Islet precursor cell (in vitro differentiated cells): ENCODE measurements at regions not wholly inside any gene's neighbourhood (a gene's known extent, or its start where the extent isn't known, plus 50 kb on each side); places are given as distances from the start of the nearest gene placed in this dataset.

Experiments
- DNase-seq: peaks from one replicate; pipeline ENCODE4 v3.0.0-alpha.2; 2018

DNA sequence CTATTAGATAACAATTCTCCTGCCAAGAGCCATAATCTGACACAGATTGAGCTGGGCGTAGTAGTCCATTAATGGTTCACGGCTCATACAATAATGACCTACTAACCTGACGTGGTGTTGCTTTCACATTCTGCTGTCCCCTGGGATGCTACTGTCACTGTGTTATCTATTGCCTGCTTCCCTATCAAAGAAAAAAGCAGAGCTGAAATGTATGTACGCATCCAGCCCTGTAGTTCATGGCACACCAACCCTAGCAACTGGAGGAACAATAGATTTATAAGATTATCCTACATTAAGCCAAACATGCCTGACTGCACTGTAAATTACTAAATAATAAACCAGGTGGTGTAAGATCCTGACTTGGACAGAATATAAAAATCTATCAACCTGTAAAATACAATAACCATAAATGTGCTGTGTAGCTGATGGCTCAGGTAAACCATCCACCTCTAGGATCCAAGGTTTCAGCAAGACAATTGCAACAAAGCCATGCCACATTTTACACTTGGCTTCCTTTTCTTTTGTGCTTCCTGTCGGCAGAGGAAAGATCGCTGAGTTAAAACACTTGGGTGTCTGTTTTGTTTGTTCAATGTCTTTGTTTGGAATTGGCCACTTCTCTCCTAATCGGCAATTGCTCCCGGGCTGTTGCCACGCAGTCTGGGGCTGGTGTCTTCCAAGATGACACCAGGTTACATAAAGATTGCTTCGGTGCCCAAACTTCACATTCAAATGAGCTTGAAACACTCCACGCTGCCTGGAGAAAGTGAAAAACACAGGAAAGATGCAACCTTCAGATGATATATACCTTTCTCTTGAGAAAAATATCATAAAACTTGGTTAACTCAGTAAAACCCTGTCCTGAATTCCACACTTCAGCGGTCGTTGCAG is 143.9 kb upstream of the MGMT start:
- DNase-seq = no peak

DNA sequence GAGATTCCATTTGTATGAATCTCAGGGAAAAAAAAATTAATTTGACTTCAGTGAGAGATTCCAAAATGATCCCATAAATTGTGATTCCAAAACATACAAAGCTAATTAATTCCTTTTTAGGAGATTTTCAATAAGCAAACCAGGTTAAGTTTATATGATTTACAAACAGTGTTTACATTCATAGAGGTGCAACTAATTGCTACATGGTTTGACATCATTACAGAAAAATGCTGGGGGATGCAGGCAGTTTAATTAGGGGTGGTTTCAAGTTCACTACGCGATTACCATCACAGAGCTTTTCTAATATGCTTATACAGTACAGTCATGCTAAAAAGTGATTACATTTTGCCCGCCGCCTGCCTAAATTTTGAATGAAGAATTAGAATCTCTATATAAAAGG is 143.2 kb upstream of the MGMT start:
- DNase-seq = no peak

DNA sequence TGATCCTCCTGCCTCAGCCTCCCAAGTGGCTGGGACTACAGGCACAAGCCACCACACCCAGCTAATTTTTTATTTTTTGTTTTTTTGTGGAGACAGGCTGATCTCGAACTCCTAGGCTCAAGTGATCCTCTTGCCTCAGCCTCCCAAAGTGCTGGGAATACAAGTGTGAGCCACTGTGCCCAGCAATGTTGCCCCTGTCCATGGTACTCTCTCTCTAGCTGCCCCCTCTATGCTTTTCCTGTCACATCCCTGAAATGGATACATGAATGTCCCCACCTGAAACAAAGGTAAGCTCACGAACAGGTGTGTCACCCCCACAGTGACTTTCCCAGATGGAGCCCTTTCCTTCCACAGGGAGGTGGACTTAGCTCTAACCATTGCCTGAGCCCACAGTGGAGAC is 141.1 kb upstream of the MGMT start:
- no peak for DNase-seq

DNA sequence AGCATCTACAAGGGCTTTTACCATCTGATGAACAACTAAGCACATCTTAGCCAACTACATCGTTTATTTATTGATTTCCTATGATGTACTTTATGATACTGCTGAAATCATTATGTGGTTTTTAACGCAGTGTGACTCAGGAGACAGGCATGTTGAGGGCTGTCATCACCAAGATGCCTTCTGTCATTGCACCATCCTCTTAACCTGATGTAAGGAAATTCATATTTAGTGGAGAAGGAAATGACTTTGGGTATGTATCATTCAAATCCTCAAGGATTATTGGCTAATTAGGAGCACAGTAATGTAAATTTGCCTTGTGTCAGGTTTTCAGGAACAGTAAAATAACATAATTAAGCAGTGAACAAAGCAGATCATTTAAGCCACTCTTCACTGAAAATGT is 138.5 kb upstream of the MGMT start:
- no peak for DNase-seq

DNA sequence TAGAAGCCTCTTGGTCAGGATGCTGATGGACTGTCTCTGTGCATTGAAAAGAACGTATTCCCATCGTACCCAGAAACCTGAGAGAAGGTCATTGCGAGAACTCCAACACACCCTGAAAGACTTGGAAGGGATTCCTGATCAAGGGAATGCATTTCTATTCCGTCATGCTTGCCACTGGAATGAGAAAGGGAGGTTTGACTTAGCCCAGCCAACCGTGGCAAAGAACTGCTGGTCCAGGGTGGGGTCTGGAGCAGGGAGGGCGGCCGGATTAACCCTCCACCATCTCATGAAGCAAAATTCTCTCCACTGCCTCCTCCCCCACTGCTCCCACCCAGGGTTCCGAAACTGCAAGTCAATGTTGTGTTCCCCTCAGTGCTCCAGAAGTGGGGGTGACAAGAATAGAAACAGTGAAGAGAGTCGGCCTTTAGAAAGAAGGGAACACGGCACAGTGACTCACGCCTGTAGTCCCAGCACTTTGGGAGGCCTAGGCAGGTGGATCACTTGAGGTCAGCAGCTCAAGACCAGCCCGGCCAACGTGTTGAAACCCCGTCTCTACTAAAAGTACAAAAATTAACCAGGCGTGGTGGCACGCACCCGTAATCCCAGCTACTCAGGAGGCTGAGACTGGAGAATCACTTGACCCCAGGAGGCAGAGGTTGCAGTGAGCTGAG is 137.5 kb upstream of the MGMT start:
- DNase-seq = no peak

DNA sequence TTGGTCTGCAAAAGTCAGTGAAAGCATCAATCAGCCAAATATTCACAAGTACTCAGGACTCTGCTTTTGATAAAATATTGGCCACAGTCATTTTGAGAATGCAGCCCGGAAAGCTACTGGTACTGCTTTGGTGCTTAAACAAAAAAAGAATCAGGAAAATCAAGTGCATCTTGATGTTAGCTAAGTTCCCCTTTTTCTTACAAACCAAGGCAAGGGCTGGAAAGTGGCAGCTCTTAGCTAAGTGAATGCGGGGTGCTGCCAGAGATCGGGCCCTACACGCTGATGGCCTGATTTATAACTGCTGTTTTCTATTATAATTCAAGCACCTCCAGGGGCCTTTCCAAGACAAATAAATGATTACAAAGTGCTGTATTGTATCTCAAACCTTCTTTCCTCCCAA is 136.8 kb upstream of the MGMT start:
- no peak for DNase-seq

DNA sequence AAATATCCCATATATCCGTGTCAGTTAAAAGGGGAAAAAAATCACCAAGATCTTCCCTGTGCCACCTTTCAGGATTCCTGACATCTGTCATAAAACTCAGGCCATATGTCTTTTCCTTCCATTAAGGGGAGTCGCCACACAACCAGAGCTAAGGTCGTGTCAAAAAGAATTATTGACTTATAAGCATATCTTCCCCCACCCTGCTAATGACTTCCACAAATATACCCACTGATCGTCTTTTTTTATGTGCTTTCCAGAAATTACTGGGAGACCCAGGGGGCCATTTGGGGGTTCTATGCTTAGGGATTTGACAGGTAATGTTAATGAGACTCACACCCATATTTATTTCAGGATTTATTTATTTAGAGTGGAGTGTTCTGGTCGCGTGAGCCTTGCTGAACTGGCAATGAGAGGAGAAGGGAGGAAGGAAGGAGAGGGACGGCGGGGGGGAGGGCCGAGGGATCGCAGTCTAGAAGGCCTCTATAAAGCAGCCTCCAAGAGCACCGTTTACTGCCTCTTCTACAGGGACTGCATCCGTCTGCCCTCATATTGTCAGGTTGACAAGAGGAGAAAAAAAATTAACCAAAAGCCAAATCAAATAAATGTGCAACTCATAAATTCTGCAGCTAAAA is 135.7 kb upstream of the MGMT start:
- no peak for DNase-seq

DNA sequence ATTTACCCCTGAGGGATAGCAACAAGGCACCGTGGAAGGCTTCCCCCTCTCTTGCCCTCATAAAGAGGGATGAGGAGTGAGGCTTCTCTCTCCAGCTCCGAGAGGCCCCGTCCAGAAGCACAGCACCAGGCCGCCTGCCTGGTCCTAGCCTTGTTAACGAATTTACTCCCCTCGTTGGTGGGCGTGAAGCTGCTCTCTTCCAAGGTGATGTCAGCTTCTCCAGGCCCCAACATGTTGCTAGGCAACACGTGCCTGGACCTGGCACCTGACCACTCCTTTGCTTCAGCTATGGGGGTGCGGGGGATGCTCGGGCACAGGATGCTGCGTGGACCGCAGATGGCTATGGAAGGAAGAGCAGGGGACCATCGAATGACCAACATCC is 135.2 kb upstream of the MGMT start:
- DNase-seq = no peak

DNA sequence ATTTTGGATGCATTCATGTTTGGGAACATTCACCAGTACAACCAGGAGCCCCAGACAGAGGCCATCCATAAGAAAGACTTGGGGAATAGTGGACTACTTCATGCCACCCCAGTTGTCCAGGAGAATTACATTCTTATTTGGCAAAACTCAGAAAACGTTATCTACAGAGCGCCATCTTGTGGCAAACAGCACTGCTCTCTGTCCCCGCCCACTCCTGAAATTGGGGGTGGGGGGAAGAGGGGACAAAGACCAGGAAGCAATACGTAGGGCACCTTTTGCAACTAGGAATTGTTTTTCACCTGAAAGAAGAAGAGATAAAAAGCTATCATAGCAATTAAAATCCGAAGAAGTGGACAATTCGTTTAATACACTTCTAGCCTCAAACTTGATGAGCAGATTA is 134.6 kb upstream of the MGMT start:
- peak; percentile 64 for DNase-seq

DNA sequence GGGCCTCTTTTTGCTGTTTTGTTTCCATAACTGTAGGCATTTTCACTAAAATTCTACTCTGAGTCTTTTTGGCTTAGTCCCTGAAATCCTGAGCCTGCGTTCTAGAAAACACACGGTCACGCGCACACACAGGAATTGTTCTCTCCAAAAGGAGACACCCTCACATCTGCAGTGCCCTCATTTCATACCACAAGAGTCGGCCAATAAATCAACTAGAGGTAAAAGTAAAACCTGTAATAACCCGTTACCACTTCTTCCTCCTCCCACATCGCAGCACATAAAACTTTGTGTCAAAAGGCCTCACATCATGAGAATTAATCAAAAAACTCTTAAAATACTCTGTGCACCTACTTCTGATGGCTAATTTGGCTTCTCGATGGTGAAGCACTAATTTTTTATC is 133.3 kb upstream of the MGMT start:
- DNase-seq = no peak

DNA sequence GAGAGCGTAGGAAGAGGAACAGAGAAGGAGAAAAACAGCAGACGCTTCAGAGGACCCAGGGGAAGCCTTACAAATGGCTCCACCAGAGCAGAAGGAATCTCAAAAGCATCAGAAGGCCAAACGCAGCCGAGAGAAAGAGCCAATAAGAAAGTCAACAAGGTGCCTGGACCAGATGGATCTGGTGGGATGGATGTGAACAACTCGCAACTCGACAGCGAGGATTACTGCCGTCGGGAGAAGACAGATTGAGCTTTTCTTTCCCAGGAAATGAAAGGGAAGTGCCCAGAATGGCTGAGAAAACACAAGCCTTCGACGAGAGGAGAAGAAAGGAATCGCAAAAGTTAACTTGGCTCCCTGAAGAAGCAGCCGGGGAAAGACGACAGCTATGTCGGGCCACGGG is 132.8 kb upstream of the MGMT start:
- no peak for DNase-seq

DNA sequence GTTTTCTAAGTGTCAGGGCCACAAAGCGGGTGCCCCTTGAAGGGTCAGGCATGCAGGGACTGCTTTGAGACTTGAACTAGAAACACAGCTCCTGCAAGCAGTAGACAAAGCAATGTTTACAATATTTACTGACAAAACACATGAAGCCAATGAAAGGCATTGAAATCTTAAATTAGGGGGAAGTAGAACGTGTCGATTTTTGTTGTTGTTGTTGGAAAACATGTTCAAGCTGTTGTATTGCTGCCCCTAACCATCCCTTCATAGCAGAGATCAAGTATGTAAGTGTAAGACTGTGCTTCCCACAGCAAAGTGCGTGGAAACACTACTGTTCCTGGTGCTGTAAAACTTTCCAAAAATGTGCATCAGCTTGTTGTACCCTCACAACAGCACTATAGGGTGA is 131.6 kb upstream of the MGMT start:
- DNase-seq = no peak

DNA sequence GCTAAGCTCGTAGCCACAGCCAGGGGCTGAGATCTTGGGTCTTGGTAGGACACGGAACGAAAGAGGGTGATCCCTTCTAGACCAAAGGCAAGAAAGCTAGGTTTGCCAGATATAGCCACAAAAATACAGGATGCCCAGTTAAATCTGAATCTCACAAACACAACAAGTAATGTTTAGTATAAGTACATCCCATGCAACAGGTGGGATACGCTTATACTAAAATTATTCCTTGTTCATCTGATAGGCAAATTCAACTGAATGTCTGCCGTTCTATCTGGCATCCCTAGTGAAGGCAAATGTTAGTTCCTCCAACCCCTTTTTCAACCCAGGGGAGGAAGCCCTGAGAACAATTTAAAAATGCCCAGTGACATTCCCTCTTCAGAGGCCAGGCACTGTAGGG is 131.1 kb upstream of the MGMT start:
- DNase-seq = no peak

DNA sequence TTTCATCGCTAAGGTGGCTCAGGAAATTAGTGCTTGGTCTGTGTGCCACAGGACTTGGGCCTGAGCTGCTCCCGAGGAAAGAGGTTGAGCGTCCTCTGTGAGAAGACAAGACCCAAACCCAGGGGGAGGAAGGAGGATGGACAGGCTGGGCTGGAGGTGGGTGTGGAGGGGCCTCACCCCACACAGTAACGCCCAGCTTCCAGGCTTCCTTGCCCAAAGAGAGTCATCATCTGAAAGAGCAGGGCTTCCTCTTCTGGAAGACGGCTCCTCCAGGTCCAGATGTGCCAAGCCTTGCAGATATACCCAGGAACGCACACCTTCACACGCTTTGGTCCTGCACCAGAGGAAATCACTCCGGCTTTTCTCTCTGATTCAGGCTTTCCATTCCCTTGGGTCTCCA is 127.8 kb upstream of the MGMT start:
- DNase-seq = no peak

DNA sequence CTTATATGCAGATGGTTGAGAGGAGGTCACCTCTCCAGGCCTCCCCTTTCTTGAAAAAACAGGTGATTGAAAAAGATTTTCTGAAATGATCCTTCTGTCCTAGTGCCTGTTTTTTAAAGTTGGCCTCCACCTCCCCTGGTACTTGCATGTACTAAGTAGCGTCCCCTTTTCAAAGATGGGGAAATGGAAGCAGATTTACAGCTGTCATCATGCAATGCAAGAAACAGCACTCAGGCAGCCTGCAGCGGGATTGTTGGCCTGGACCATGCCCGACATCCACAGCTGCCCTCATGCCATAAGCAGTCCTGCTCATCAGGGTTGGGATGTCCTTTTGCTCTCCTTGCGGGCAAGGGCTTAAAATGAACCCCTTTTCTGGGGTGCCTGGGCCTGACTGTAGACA is 127.2 kb upstream of the MGMT start:
- DNase-seq = no peak

DNA sequence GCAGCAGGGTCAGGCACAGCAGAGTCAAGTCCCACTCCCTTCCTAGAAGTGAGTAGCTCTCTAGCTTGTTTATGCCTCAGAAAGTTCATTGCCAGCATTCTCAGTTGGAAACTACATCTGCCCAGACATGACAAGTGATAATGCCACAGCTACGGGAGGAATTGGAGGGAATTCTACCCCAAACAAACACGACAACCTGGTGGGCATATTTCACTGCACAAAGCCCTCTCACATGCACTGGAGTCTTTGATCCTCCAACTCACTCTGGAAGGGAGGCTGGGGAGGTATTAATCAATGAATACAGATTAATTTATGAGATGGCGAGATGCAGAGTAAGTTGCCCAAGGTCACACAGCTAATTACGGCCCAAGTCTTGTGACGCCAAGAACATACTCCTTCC is 126.0 kb upstream of the MGMT start:
- DNase-seq = no peak

DNA sequence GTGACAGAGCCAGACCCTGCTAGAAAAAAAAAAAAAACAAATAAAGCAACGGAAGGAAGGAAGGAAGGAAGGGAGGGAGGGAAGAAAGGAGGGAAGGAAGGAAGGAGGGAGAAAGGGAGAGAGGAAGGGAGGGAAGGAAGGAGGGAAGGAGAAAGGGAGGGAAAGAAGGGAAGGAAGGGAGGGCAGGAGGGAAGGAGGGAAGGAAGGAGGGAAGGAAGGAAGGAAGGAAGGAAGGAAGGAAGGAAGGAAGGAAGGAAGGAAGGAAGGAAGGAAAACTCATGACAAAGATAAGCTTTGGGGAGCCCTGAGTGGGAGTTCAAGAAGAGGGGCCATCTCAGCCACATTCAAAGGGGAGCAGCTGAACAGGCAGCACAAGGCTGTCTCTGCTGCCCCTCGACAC is 124.7 kb upstream of the MGMT start:
- DNase-seq = no peak

DNA sequence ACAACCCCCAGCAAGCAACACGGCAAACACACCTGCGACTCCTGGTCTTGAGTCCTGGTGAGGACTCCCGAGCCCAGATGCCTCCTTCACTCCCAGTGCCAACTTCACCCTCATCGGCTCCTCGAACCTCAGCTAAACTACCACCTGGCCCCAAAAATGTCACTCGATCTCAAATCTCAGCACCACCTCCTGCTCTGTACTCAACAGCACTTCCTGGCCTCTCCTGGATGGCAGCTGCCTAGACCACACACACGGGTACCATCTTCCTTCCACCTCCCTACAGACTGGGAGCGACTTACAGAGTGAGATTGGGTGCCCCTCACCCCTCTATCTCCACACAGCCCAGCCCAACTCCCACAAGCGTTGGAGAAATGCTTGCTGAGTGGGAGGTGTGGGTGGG is 123.9 kb upstream of the MGMT start:
- DNase-seq = peak; percentile 27

DNA sequence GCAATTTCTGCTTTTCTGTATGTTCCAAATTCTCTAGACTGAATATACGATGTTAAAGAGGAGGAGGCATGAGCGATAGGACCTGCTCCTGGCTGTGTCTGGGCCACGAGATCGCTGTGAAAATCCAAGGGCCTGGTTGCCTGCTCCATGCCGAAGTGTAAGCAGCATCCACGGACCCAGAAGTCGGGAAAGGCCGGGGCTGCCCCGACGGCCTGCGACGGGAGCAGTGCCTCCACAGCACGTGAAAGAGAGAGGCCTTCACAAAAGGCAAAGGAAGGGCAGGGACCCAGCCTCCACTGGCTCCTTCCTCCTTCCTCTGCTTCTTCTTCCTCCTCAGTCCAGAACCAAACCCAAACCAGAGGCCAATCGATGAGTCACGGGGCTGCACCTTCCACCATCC is 122.9 kb upstream of the MGMT start:
- peak; percentile 32 for DNase-seq

DNA sequence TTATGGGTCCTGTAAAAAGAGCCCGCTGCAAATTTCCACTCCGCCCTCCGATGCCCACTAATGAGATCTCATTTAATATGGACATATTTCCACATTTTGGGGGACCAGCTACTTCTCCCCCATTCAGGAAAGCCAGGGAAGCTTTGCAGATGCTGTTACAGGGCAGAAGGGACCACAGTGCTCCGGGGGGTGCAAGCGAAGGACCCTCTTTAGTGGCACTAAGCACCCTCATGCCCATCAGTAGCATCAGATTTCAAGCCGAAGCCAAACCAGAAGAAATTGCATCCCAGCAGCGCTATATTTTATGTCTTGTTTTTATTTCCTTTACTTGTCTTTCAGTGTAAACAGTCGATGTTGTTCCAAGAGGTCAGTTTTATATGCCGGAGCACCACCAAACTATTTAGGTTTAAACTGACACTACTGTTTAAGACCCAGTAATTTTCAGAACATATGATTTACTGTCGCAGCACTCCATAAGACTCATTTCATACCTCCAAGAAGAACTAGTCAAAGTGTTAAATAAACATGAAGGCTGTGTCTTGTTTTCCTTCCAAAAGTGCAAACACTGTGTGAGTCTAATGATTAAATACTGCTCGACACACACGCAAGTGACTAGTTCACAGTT is 122.2 kb upstream of the MGMT start:
- no peak for DNase-seq

DNA sequence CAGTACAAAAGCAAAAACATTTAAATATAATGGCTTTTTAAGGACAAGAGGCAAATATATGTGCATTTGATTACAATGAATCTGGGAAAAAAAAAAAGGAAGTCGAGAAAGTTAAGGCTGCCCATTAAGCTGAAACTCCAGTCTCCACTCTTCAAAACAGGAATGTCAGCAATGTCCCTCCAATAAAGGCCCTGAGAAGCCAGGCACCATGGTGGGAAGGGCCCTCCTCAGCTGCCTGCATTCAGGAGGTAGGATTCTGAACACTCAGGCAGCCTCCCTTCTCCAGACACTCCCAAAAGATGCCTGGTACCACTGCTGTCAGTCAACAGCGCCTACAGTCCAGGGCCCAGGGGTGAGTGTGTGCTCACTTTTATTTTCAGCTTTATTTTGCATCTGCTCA is 121.3 kb upstream of the MGMT start:
- peak; percentile 71 for DNase-seq

DNA sequence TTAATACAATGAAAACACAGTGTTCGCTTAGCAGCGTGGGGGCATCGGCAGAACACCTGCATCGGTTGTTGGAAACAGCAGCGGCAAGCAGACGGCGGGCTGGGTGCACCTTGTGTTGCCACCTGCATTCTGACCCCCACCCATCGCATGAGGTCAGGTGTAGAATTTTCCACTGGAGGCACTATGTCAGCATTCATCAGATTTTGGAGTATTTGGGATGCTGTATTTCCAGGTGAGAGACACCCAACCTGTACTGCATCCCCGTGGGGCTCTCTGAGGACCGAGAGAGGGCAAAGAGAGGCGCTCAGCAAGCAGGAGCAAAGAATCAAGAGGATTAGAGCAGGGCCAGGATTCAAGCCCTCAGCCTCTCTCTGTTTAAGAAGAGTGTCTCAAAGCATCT is 116.4 kb upstream of the MGMT start:
- no peak for DNase-seq

DNA sequence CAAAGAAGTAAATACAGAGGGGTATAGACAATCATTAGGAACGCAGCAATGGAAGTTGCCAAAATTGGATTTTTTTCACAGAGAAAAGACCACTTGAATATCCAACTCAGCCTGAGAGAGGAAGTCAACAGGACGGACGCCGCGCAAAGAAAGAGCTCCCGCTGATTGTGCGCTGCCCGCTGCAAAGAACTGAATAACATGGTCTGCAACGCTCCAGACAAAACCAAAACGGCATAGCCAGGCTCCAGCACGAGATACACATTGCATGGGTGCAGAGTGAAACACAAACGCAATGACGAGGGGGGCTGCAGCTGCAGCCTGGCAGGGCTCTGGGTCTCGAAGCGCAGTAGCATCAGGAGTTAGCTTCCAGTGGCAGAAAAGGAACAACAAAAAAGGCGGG is 113.9 kb upstream of the MGMT start:
- DNase-seq = no peak

DNA sequence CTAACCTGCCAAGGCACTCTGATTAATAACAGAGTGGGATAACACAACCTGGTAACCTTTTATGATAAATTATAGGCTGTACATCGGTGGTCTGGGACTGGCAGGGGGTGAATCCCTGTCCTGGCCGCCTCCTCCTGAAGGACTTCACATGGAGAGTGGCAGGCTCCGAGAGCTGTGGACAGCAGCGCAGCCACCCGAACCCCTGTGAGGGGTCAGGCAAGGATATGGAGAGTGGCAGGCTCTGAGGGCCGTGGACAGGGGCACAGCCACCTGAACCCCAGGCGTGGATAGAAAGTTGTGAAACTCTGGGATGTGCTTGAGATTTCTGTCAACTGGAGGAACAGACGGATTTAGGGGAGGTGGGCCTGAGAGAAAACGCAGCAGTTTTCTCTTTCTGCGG is 107.0 kb upstream of the MGMT start:
- DNase-seq = no peak
